Peyer's patch (tissue), 4 donors: ENCODE measurements at regions not wholly inside any gene's neighbourhood (a gene's known extent, or its start where the extent isn't known, plus 50 kb on each side); places are given as distances from the start of the nearest gene placed in this dataset.
A peak's percentile ranks its signal among the peaks of the same experiment; 100 is the strongest.

Source experiments
- DNase-seq, 3 donors: peaks; one replicate each; pipeline ENCODE4 v3.0.0-alpha.2; 2017 to 2019
- H3K27ac ChIP-seq, 4 donors: fragments of 200-600 bp; sonication (generic); one replicate each; pipeline ENCODE4 v1.5.1; 2016 to 2019
- H3K27me3 ChIP-seq, 2 donors: fragments of 200-600 bp; sonication (generic); one replicate each; pipeline ENCODE4 v1.5.1; 2019
- H3K36me3 ChIP-seq, 3 donors: fragments of 200-600 bp; sonication (generic); one replicate each; pipeline ENCODE4 v1.5.1; 2016 to 2019
- H3K4me1 ChIP-seq, 4 donors: fragments of 200-600 bp; sonication (generic); one replicate each; pipeline ENCODE4 v1.5.1; 2016 to 2019
- H3K4me3 ChIP-seq, 4 donors: fragments of 200-600 bp; sonication (generic); 1 replicate in 3 of 4; 2 replicates in 1 of 4; pipeline ENCODE4 v1.5.1; 2016 to 2019; ENCODE audit warnings: mild to moderate bottlenecking in 1 of 4
- H3K9me3 ChIP-seq, 4 donors: fragments of 200-600 bp; sonication (generic); one replicate each; pipeline ENCODE4 v1.5.1; 2016 to 2019; ENCODE audit warnings: mild to moderate bottlenecking in 1 of 4
- POLR2A ChIP-seq, 2 donors: fragments of 450-650 bp; IDR thresholded peaks; one replicate each; pipeline ENCODE4 v1.5.1; 2017; ENCODE audit warnings: antibody characterized with exemption in 2 of 2, mild to moderate bottlenecking in 2 of 2, moderate library complexity in 2 of 2
- TF ChIP-seq, protein P1 (sequence below), 6 experiments: fragments of 450-650 bp in 4 of 6; fragments of 200-600 bp in 2 of 6; sonication (generic) in 1 of 6; IDR thresholded peaks; one replicate each; pipeline ENCODE4 v1.5.1; 2017 to 2019; ENCODE audit warnings: antibody characterized with exemption in 6 of 6, mild to moderate bottlenecking in 3 of 6, moderate library complexity in 1 of 6

DNA sequence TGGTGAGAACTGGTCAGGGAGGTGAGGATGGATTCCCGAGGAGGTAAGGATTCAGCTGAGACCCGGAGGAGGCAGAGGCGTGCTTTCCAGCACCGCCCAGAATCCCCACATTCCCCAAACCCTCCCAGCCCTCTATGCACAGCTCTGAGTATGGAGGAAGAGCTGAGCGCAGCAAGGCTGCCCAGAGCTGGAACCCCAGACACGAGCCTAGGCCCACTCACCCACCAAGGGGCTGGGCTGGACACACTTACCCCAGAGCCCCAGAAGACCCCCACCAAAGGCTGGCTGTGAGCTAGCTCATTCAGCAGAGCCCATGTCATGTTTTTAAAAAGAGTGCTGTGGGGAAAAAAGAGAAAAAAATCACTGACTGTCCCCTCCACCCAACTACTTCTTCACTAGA is 271.5 kb downstream of the XXYLT1 start:
- no peaks in the 10 kb centered on the region for H3K9me3 ChIP-seq
- no peak overlapping the region for H3K4me3 ChIP-seq
- TF ChIP-seq POLR2A (IDR thresholded peaks at IDR 0.05), result no peak
- TF ChIP-seq, protein P1, sequence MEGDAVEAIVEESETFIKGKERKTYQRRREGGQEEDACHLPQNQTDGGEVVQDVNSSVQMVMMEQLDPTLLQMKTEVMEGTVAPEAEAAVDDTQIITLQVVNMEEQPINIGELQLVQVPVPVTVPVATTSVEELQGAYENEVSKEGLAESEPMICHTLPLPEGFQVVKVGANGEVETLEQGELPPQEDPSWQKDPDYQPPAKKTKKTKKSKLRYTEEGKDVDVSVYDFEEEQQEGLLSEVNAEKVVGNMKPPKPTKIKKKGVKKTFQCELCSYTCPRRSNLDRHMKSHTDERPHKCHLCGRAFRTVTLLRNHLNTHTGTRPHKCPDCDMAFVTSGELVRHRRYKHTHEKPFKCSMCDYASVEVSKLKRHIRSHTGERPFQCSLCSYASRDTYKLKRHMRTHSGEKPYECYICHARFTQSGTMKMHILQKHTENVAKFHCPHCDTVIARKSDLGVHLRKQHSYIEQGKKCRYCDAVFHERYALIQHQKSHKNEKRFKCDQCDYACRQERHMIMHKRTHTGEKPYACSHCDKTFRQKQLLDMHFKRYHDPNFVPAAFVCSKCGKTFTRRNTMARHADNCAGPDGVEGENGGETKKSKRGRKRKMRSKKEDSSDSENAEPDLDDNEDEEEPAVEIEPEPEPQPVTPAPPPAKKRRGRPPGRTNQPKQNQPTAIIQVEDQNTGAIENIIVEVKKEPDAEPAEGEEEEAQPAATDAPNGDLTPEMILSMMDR (IDR thresholded peaks at IDR 0.05), result no peak
- peaks cover 0 to 4% (median 0%) of the 10 kb centered on the region in 4 donors for H3K4me1 ChIP-seq
- no peaks in the 10 kb centered on the region for H3K36me3 ChIP-seq
- H3K27me3 ChIP-seq, result no peaks in the 10 kb centered on the region
- H3K27ac ChIP-seq, result no peak overlapping the region
- DNase-seq, result no peak

GRCh38 chr3:195001261-195001660 is 269.7 kb downstream of the XXYLT1 start:
- Histone ChIP-seq H3K4me1 (peaks cover 0 to 4% (median 0%) of the 10 kb centered on the region in 4 donors), H3K27ac (no peak overlapping the region), H3K27me3 (no peaks in the 10 kb centered on the region), H3K36me3 (no peaks in the 10 kb centered on the region), H3K4me3 (no peak overlapping the region), H3K9me3 (no peaks in the 10 kb centered on the region)
- DNase-seq, result peak in 1 of 3 donors; percentile 14
- TF ChIP-seq, protein P1 (IDR thresholded peaks at IDR 0.05), result no peak

DNA sequence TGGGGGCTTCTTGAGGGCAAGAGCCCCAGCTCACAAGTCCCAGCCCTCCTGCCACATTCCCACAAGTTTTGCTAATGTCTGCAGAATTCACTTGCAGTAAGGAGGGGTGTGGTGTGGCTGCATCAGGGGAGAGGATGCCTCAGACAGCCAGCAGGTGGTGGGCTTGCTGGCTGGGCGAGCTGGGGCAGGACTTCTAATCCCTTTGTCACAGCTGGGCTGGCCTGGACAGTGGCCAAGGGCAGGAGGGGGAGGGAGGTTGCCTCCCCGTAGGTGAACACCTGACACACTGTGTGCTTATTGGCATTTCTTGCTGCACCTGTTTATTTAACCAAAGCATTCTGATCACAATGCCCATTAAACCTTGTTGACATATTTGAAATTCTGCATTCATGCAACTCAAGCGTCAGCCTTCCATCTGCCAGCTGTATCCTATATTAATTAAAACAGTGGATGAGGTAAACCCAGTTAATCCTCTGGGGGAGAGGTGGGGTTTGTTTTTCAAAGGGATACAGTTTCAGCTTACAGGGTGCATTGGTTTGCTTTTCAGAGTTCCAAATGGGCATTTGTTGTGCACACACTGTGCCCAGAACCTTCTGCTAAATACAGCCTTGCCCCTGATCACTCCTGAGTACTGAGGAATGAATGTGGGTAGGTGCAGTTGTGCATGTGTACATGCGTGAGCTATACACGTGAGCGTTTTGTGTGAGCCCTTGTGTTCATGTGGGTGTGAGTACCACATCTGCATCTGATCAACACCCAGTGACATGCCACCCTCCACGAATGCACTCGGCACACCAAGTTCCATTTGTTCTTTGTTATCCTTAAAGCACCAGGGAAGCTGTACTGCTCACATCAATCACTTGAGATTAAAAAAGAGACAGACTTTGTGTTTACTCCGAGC is 268.7 kb downstream of the XXYLT1 start:
- peak; percentile 55 to 82 (median 66) for DNase-seq
- TF ChIP-seq, protein P1 (IDR thresholded peaks at IDR 0.05), result peak in 5 of 6 experiments; percentile 48 to 61 (median 58)
- TF ChIP-seq POLR2A (IDR thresholded peaks at IDR 0.05), result no peak
- no peak overlapping the region for H3K4me3 ChIP-seq
- H3K36me3 ChIP-seq, result no peaks in the 10 kb centered on the region
- no peaks in the 10 kb centered on the region for H3K9me3 ChIP-seq
- H3K27me3 ChIP-seq, result no peaks in the 10 kb centered on the region
- H3K27ac ChIP-seq, result no peak overlapping the region
- peaks cover 0 to 4% (median 0%) of the 10 kb centered on the region in 4 donors for H3K4me1 ChIP-seq

- peak in 1 of 3 donors; percentile 55 for DNase-seq
- Histone ChIP-seq H3K4me3 (no peak overlapping the region), H3K9me3 (no peaks in the 10 kb centered on the region), H3K27ac (no peak overlapping the region), H3K4me1 (peaks cover 0 to 4% (median 0%) of the 10 kb centered on the region in 4 donors), H3K27me3 (no peaks in the 10 kb centered on the region), H3K36me3 (no peaks in the 10 kb centered on the region)
- no peak for TF ChIP-seq POLR2A (IDR thresholded peaks at IDR 0.05)
- TF ChIP-seq, protein P1 (IDR thresholded peaks at IDR 0.05), result no peak
Measured at GRCh38 chr3:195003006-195003892, 267.7 kb downstream of the XXYLT1 start.

GRCh38 chr3:195003893-195004289 is 267.1 kb downstream of the XXYLT1 start:
- Histone ChIP-seq H3K9me3 (no peaks in the 10 kb centered on the region), H3K4me1 (peaks cover 0 to 4% (median 0%) of the 10 kb centered on the region in 4 donors), H3K27ac (no peak overlapping the region), H3K4me3 (no peak overlapping the region), H3K27me3 (no peaks in the 10 kb centered on the region), H3K36me3 (no peaks in the 10 kb centered on the region)
- no peak for DNase-seq
- TF ChIP-seq, protein P1 (IDR thresholded peaks at IDR 0.05), result no peak
- TF ChIP-seq POLR2A (IDR thresholded peaks at IDR 0.05), result no peak
